Esophagus muscularis mucosa (tissue), 3 donors: ENCODE measurements at regions not wholly inside any gene's neighbourhood (a gene's known extent, or its start where the extent isn't known, plus 50 kb on each side); places are given as distances from the start of the nearest gene placed in this dataset.

Experiments used
- CTCF ChIP-seq, 3 experiments: fragments of 200-600 bp in 2 of 3; fragments of 450-650 bp in 1 of 3; sonication (generic) in 2 of 3; IDR thresholded peaks; one replicate each; pipeline ENCODE4 v1.5.1; 2017 to 2019; ENCODE audit warnings: antibody characterized with exemption in 3 of 3, mild to moderate bottlenecking in 2 of 3, moderate library complexity in 1 of 3
- POLR2A ChIP-seq: fragments of 450-650 bp; IDR thresholded peaks from one replicate; pipeline ENCODE4 v1.6.1; 2017; ENCODE audit warnings: antibody characterized with exemption, moderate library complexity, mild to moderate bottlenecking, low read depth
- POLR2AphosphoS5 ChIP-seq, 2 donors: sonication (generic); formaldehyde crosslinking; IDR thresholded peaks; one replicate each; pipeline ENCODE4 v1.6.1; 2017; ENCODE audit warnings: antibody characterized with exemption in 2 of 2

GRCh38 chr2:155203178-155203577 lies 504.7 kb downstream of the KCNJ3 start:
- TF ChIP-seq POLR2AphosphoS5 (IDR thresholded peaks at IDR 0.05) = no peak
- TF ChIP-seq CTCF (IDR thresholded peaks at IDR 0.05) = no peak
- no peak for TF ChIP-seq POLR2A
